Tibial nerve (tissue), 4 donors: ENCODE measurements at regions not wholly inside any gene's neighbourhood (a gene's known extent, or its start where the extent isn't known, plus 50 kb on each side); places are given as distances from the start of the nearest gene placed in this dataset.

Source experiments
- EP300 ChIP-seq, 2 donors: sonication (generic); formaldehyde crosslinking; IDR thresholded peaks; one replicate each; pipeline ENCODE4 v1.6.1; 2017; ENCODE audit warnings: antibody characterized with exemption in 2 of 2, mild to moderate bottlenecking in 1 of 2
- POLR2A ChIP-seq, 2 donors: fragments of 450-650 bp; IDR thresholded peaks; one replicate each; pipeline ENCODE4 v1.6.1; 2017; ENCODE audit warnings: antibody characterized with exemption in 2 of 2, mild to moderate bottlenecking in 2 of 2, moderate library complexity in 2 of 2
- TF ChIP-seq, protein P1 (sequence below), 5 experiments: fragments of 200-600 bp in 3 of 5; fragments of 450-650 bp in 2 of 5; sonication (generic) in 3 of 5; IDR thresholded peaks; one replicate each; pipeline ENCODE4 v1.5.1; 2016 to 2019; ENCODE audit warnings: antibody characterized with exemption in 5 of 5, mild to moderate bottlenecking in 3 of 5, moderate library complexity in 2 of 5

DNA sequence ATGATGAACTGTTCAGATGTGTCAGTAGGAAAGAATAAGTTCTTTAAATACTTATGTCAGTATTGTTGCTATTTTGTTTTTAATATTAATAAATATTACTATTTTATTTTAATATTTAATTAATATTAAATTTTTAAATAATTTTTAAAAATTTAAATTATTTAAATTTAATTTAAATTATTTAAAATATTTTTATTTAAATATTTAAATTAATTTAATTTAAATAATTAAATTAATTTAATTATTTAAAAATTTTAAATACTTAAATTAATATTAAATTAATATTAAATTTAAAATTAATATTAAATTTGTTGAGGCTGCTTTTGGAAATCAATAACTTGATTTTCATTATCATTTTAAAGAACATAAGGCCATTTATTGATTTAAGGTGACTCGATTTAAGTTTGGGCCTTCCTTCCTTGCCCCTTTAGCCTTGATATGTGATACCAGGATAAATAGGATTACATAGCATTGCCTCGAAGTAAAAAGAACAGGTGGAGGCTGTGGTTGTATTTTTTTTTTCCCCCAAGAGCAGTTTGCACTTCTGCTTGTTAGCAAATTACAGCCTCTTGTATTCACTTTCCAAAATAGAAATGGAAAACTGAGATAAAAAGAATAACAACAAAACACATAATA, 915.2 kb downstream of the TTLL7 start:
- TF ChIP-seq, protein P1, sequence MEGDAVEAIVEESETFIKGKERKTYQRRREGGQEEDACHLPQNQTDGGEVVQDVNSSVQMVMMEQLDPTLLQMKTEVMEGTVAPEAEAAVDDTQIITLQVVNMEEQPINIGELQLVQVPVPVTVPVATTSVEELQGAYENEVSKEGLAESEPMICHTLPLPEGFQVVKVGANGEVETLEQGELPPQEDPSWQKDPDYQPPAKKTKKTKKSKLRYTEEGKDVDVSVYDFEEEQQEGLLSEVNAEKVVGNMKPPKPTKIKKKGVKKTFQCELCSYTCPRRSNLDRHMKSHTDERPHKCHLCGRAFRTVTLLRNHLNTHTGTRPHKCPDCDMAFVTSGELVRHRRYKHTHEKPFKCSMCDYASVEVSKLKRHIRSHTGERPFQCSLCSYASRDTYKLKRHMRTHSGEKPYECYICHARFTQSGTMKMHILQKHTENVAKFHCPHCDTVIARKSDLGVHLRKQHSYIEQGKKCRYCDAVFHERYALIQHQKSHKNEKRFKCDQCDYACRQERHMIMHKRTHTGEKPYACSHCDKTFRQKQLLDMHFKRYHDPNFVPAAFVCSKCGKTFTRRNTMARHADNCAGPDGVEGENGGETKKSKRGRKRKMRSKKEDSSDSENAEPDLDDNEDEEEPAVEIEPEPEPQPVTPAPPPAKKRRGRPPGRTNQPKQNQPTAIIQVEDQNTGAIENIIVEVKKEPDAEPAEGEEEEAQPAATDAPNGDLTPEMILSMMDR (IDR thresholded peaks at IDR 0.05) = no peak
- TF ChIP-seq POLR2A (IDR thresholded peaks at IDR 0.05) = no peak
- no peak for TF ChIP-seq EP300 (IDR thresholded peaks at IDR 0.05)
